CD14-positive monocyte (primary cell): ENCODE measurements at regions not wholly inside any gene's neighbourhood (a gene's known extent, or its start where the extent isn't known, plus 50 kb on each side); places are given as distances from the start of the nearest gene placed in this dataset.

Source experiments
- DNase-seq, 3 donors: peaks; one replicate each; pipeline ENCODE4 v3.0.0-alpha.2; 2011 to 2022
- H2AFZ ChIP-seq: 2 replicates; pipeline ENCODE4 v1.6.0; 2012; ENCODE audit warnings: mild to moderate bottlenecking, low read depth, low read length, inconsistent platforms; ENCODE audit not compliant: insufficient read depth, poor library complexity, severe bottlenecking
- H3K27ac ChIP-seq, 2 donors: 1 replicate in 1 of 2; 2 replicates in 1 of 2; pipeline ENCODE4 v1.5.1; 2012 to 2013; ENCODE audit warnings: low read length in 2 of 2, control low read depth in 1 of 2, inconsistent platforms in 1 of 2, low read depth in 1 of 2, mild to moderate bottlenecking in 1 of 2
- H3K27me3 ChIP-seq, 2 donors: one replicate each; pipeline versions ENCODE4 v1.6.0 to v1.6.1; 2011 to 2013; ENCODE audit warnings: low read length in 2 of 2; ENCODE audit not compliant: control insufficient read depth in 2 of 2, insufficient read depth in 2 of 2
- H3K36me3 ChIP-seq, 2 donors: replicated peaks in 1 of 2; 1 replicate in 1 of 2; 2 replicates in 1 of 2; pipeline versions ENCODE4 v1.5.1 to v1.6.1; 2012 to 2013; ENCODE audit warnings: low read length in 2 of 2, control low read depth in 1 of 2, inconsistent platforms in 1 of 2, mild to moderate bottlenecking in 1 of 2; ENCODE audit not compliant: insufficient read depth in 2 of 2, control insufficient read depth in 1 of 2
- H3K4me1 ChIP-seq, 2 donors: 1 replicate in 1 of 2; 2 replicates in 1 of 2; pipeline versions ENCODE4 v1.5.1 to v1.6.1; 2012 to 2013; ENCODE audit warnings: low read length in 2 of 2, control low read depth in 1 of 2, inconsistent platforms in 1 of 2, mild to moderate bottlenecking in 1 of 2, moderate library complexity in 1 of 2; ENCODE audit not compliant: insufficient read depth in 2 of 2, control insufficient read depth in 1 of 2
- H3K4me2 ChIP-seq: replicated peaks from 2 replicates; pipeline ENCODE3; 2012; ENCODE audit warnings: low read length, moderate library complexity, mild to moderate bottlenecking; ENCODE audit not compliant: poor library complexity, severe bottlenecking; ENCODE audit errors: extremely low read depth
- H3K4me3 ChIP-seq, 3 experiments: fragments of 200-600 bp in 1 of 3; sonication (generic) in 1 of 3; replicated peaks in 1 of 3; 1 replicate in 2 of 3; 2 replicates in 1 of 3; pipeline ENCODE4 v1.5.1; 2011 to 2013; ENCODE audit warnings: low read length in 3 of 3, mild to moderate bottlenecking in 3 of 3, control low read depth in 2 of 3, low read depth in 2 of 3, inconsistent platforms in 1 of 3, moderate library complexity in 1 of 3
- H3K79me2 ChIP-seq: 2 replicates; pipeline ENCODE4 v1.6.0; 2012; ENCODE audit warnings: mild to moderate bottlenecking, control low read depth, inconsistent platforms, low read length, moderate library complexity; ENCODE audit not compliant: insufficient read depth
- H3K9ac ChIP-seq: 2 replicates; pipeline ENCODE4 v1.6.0; 2017; ENCODE audit warnings: low read length, mild to moderate bottlenecking; ENCODE audit not compliant: insufficient read depth, poor library complexity, severe bottlenecking
- H3K9me3 ChIP-seq, 2 donors: replicated peaks in 1 of 2; 1 replicate in 1 of 2; 2 replicates in 1 of 2; pipeline versions ENCODE4 v1.5.1 to v1.6.1; 2012 to 2013; ENCODE audit warnings: low read length in 2 of 2, control low read depth in 1 of 2; ENCODE audit not compliant: control insufficient read depth in 1 of 2, insufficient read depth in 1 of 2
- H4K20me1 ChIP-seq: 2 replicates; pipeline ENCODE4 v1.6.0; 2012; ENCODE audit warnings: mild to moderate bottlenecking, low read length, control low read depth, moderate library complexity; ENCODE audit not compliant: insufficient read depth
- H3K27ac Mint-ChIP-seq, 7 donors: one replicate each; pipeline ENCODE4 v1.8.0; 2020; ENCODE audit warnings: mild to moderate bottlenecking in 7 of 7, mixed read lengths in 7 of 7, moderate library complexity in 6 of 7, inconsistent platforms in 2 of 7
- H3K27me3 Mint-ChIP-seq, 3 donors: one replicate each; pipeline ENCODE4 v1.8.0; 2021 to 2022; ENCODE audit warnings: low read depth in 3 of 3, mild to moderate bottlenecking in 3 of 3, mixed read lengths in 3 of 3, moderate library complexity in 3 of 3, inconsistent platforms in 1 of 3
- H3K36me3 Mint-ChIP-seq, 2 donors: one replicate each; pipeline ENCODE4 v1.8.0; 2020; ENCODE audit warnings: mixed read lengths in 2 of 2, inconsistent platforms in 1 of 2, mild to moderate bottlenecking in 1 of 2
- H3K4me1 Mint-ChIP-seq: one replicate; pipeline ENCODE4 v1.8.0; 2020; ENCODE audit warnings: mild to moderate bottlenecking, mixed read lengths
- H3K4me3 Mint-ChIP-seq, 2 donors: one replicate each; pipeline ENCODE4 v1.8.0; 2020; ENCODE audit warnings: mild to moderate bottlenecking in 2 of 2, mixed read lengths in 2 of 2, moderate library complexity in 1 of 2
- H3K9me3 Mint-ChIP-seq, 7 donors: one replicate each; pipeline ENCODE4 v1.8.0; 2020 to 2022; ENCODE audit warnings: mixed read lengths in 7 of 7, mild to moderate bottlenecking in 6 of 7, moderate library complexity in 6 of 7, inconsistent platforms in 2 of 7
- CTCF ChIP-seq: fragments of 200-600 bp; IDR thresholded peaks from one replicate; pipeline ENCODE4 v1.8.0; 2022; ENCODE audit warnings: antibody characterized with exemption, mild to moderate bottlenecking
- WGBS: methylation state at CpG from one replicate; pipeline ENCODE4 v1.1.5; 2013; ENCODE audit warnings: missing lambda C conversion rate; ENCODE audit not compliant: insufficient coverage; 5-methylcytosine and 5-hydroxymethylcytosine counted together
- intact Hi-C, 2 donors: fragments of 100-400 bp; cut with micrococcal nuclease; formaldehyde crosslinking; loops; one replicate each; pipeline versions ENCODE4 v1.15.0 to v1.15.1; 2023

GRCh38 chr7:81616951-81617350, 152.9 kb downstream of the HGF start:
- no peaks in the 10 kb centered on the region for H3K36me3 Mint-ChIP-seq
- intact Hi-C loops, result no loop called here
- DNase-seq, result no peak
- Histone ChIP-seq H3K4me1 (no peaks in the 10 kb centered on the region), H4K20me1 (no peaks in the 10 kb centered on the region), H3K4me3 (no peak overlapping the region), H3K27ac (no peak overlapping the region), H3K4me2 (no peak overlapping the region), H3K36me3 (no peaks in the 10 kb centered on the region), H3K27me3 (no peaks in the 10 kb centered on the region), H3K79me2 (no peaks in the 10 kb centered on the region), H3K9ac (no peak overlapping the region), H2AFZ (no peak overlapping the region), H3K9me3 (no peaks in the 10 kb centered on the region)
- H3K4me1 Mint-ChIP-seq, result no peaks in the 10 kb centered on the region
- WGBS, result no CpG with 5 or more reads among the region's 3 CpGs
- H3K4me3 Mint-ChIP-seq, result no peak overlapping the region
- no peak for TF ChIP-seq CTCF
- peaks cover 0 to 3% (median 0%) of the 10 kb centered on the region in 7 donors for H3K9me3 Mint-ChIP-seq
- H3K27me3 Mint-ChIP-seq, result peaks cover 0 to 2% (median 0%) of the 10 kb centered on the region in 3 donors
- H3K27ac Mint-ChIP-seq, result no peak overlapping the region

GRCh38 chr7:81611805-81612204, 158.0 kb downstream of the HGF start:
- WGBS, result no CpG with 5 or more reads among the region's 1 CpG
- Histone ChIP-seq H3K79me2 (no peaks in the 10 kb centered on the region), H3K27me3 (no peaks in the 10 kb centered on the region), H3K4me2 (no peak overlapping the region), H3K9me3 (no peaks in the 10 kb centered on the region), H3K9ac (no peak overlapping the region), H3K4me1 (no peaks in the 10 kb centered on the region), H3K27ac (no peak overlapping the region), H3K36me3 (no peaks in the 10 kb centered on the region), H2AFZ (no peak overlapping the region), H3K4me3 (no peak overlapping the region), H4K20me1 (no peaks in the 10 kb centered on the region)
- H3K36me3 Mint-ChIP-seq, result no peaks in the 10 kb centered on the region
- H3K9me3 Mint-ChIP-seq, result peaks cover 0 to 5% (median 3%) of the 10 kb centered on the region in 7 donors
- H3K27me3 Mint-ChIP-seq, result peaks cover 0 to 5% (median 0%) of the 10 kb centered on the region in 3 donors
- H3K4me3 Mint-ChIP-seq, result no peak overlapping the region
- intact Hi-C loops, result no loop called here
- no peak for DNase-seq
- H3K27ac Mint-ChIP-seq, result no peak overlapping the region
- no peaks in the 10 kb centered on the region for H3K4me1 Mint-ChIP-seq
- no peak for TF ChIP-seq CTCF
